ENCODE measurements at regions not wholly inside any gene's neighbourhood (a gene's known extent, or its start where the extent isn't known, plus 50 kb on each side); places are given as distances from the start of the nearest gene placed in this dataset.
"Not testable (repeated sequence)": the region's sequence is repeated elsewhere in the genome, so short reads cannot be mapped to it uniquely, and the experiment has no call there.

DNA sequence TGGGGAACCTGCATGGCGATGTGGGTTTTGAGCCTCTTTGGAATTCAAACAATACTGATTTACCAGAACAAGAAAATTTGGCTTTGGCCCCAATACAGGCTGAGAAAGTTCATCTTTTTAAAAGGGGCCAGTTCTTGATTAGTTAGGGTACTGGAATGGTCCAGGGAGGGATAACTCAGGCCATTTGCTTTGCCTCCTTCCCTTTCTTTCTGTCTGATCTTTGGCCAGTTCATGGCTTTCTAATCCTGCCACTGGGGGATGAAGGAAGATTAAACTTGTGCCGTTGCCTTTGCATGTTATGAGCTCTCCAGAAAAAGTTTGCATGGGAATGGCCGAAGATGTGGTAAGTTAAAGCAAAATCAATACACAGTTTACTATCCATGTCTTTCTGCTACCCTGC is 78.4 kb downstream of the ADAMTS15 start:
- DNase-seq = no peak

GRCh38 chr11:130527636-130528297 is 79.3 kb downstream of the ADAMTS15 start:
- peak; percentile 73 for DNase-seq

GRCh38 chr11:130528298-130529261 is 80.1 kb downstream of the ADAMTS15 start:
- DNase-seq = peak; percentile 22

DNA sequence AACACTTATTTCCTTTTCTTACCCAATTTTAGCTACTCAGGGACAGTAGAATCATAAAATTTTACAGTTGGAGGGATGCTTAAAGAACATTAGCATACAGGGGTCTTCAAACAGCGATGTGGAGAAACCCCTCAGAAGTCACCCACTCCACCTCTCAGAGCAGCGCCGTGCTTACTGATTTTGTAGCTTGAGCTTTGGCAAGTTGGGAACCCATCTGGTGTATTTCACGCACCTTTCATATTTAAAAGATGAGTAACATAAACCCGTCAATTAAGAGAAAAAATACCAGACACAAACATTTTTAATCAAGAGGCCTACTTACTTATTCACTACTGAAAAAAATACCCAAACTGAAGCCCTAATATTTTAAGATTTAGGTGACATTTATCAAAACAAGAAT is 80.9 kb downstream of the ADAMTS15 start:
- no peak for DNase-seq

- DNase-seq = peak; percentile 24
Observed at GRCh38 chr11:130531061-130531460, 82.6 kb downstream of the ADAMTS15 start.

GRCh38 chr11:130533113-130533798 is 84.8 kb downstream of the ADAMTS15 start:
- DNase-seq = no peak

GRCh38 chr11:130533871-130534270 is 85.4 kb downstream of the ADAMTS15 start:
- no peak for DNase-seq

- DNase-seq = no peak
Observed at GRCh38 chr11:130534551-130534950, 86.1 kb downstream of the ADAMTS15 start.

DNA sequence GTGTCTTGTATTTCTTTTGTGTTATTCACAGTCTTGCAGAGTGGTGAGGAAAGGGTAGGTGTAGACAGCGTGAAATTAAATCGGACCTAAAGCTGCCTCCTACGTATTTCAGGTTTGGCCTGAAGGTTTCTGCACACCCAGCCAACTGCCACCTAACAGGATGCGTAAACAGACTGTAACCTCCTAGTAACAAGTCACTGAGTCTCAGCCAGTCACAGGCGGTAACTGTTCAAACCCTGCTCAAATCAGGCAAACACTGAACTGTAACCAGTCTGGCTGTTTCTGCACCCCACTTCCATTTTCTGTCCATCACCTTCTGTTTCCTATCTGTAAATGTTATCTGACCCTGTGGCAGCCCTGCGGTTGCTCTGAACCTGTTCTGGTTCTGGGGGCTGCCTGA is 87.1 kb downstream of the ADAMTS15 start:
- no peak for DNase-seq

- peak; percentile 31 for DNase-seq
Observed at GRCh38 chr11:130536106-130537040, 87.9 kb downstream of the ADAMTS15 start.

DNA sequence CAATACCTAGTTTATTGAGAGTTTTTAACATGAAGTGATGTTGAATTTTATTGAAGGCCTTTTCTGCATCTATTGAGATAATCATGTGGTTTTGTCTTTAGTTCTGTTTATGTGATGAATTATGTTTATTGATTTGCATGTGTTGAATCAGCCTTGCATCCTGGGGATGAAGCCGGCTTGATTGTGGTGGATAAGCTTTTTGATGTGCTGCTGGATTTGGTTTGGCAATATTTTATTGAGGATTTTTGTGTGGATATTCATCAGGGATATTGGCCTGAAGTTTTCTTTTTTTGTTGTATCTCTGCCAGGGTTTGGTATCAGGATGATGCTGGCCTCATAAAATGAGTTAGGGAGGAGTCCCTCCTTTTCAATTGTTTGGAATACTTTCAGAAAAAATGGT is 91.2 kb downstream of the ADAMTS15 start:
- DNase-seq = not testable (repeated sequence)

DNA sequence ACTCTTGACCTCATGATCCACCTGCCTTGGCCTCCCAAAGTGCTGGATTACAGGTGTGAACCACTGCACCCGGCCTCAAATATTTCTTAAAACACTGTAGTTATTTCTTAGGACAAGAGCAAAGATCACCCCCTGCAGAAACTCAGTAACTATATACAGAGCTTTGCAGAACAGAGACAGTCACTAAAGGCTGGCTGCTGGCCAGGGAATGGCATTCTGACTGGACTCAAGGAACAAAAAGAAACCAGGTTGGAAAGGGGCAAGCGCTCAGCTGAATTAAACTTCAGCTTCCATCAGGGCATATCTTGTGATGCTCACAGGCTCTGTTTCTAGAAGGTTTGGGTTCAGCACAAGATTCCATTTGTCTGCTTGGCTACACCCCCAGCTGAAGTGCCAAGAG is 95.8 kb downstream of the ADAMTS15 start:
- DNase-seq = no peak

GRCh38 chr11:130545449-130546072 is 97.1 kb downstream of the ADAMTS15 start:
- DNase-seq = no peak

- no peak for DNase-seq
Observed at GRCh38 chr11:130546438-130546837, 98.0 kb downstream of the ADAMTS15 start.

DNA sequence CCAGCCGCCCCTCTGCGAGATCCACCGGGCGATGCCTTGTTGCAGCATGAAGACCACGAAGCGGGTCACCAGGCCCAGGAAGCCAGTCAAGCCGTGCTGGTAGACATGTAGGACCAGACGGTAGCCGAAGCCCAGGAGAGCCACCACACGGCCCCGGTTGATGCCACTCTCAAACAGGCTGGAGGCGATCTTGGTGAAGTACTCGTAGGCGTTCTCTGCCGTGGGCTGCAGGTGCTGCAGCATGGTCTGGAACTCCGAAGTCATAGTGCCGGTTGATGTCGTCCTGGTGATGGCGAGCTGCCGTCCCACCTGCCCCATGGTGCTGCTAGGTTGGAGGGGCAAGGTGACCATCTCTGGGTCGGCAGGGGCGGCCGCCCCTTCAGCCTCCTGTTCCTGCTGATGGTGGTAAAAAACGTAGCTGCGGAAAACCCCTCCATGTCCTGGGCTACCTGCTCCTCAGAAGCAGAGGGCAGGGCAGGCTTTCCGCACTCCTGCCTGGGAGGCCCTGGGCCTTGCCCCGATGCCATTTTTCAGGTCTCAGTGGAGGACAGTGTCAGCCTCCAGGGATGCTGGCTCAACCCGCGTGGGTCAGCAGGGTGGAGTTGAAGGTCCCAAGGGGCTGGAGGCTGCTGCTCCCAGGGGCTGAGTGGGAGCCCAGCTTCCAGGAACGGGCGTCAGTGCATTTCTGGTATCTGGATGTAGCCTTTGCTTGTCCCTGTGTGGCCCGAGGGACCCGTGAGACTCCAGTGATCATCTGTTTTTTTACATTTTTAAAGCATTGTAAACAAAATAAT is 98.7 kb downstream of the ADAMTS15 start:
- no peak for DNase-seq

DNA sequence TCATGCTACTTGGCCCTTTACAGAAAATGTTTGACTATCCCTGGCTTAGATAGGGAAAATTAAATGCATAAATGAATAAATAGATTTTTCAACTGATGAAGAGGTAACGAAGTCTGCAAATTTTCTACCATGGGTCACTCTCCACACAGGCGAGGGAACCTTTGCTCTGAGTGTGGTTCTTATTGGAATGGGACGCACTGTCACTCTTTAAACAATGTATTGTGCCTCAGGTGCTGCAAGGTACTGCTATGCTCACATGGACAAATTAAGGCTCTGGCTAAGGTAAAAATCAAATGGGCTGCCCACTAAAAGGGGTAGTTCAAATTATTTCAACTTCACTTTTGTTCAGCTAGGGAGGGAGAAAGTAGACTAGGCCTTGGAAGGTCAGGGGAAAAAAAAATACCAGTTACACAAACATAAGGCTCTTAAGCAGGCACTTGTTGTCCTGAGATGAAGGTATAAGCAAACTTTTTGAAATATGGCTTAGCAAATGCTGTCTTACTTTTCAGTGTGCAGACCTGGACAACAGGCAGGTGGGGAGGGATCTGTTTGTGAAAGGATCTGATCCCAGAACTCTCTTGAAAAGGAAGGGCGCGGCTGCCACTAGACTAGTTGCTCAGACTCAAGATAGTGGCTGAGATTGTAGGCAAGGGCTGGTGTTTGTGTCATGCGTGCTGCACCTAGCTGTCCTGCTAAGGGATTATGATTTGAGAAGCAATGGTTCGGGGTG is 99.5 kb downstream of the ADAMTS15 start:
- DNase-seq = no peak

DNA sequence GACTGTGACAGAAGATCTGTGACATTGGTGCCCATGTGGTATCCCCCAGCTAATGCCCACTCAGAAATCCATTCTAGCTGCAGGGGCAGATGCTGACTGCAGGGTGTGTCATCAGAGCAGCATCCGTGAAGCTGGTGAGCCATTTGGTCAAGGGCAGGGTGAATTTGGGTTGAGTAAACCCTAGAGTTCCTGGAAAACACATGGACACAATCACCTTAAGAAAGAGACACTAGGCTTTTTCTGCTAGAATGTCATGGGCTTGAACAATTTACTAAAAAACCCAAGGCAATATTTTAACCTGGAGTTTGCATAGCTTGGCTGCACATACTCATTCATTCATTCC is 100.0 kb downstream of the ADAMTS15 start:
- DNase-seq = no peak

DNA sequence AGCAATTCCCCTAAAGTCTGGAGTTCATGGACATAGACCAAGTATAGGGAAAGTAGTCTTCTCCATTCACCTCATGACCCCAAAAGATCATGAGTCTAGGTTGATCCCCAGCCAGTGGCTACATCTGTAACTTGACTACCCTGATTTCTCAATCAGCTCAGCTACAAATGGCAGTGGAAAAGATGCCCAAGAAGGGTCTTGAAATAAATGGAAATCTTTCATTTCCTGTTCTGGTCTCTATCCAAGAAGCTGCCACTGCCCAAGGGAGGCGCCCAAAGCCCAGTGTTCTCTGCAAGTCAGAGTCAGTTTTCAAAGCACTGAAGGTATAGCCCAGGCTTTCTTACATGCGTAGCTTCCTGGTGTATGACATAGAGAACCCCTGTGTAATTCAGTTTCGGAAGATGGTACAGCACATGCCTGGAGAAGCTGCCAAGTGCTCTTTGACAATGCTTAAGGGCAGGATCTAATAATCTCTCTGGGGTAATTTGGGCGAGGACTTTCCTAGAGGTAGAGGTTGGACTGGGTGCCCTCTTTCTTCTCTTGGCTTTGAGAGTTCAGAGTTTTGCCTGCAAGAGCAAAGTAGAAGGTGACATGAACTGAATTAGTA is 101.1 kb downstream of the ADAMTS15 start:
- DNase-seq = no peak

GRCh38 chr11:130550150-130550549 is 101.7 kb downstream of the ADAMTS15 start:
- DNase-seq = no peak

GRCh38 chr11:130550984-130551383 is 102.5 kb downstream of the ADAMTS15 start:
- no peak for DNase-seq

Data from fibroblast of skin of right biceps (primary cell).